ENCODE measurements at regions not wholly inside any gene's neighbourhood (a gene's known extent, or its start where the extent isn't known, plus 50 kb on each side); places are given as distances from the start of the nearest gene placed in this dataset.

DNA sequence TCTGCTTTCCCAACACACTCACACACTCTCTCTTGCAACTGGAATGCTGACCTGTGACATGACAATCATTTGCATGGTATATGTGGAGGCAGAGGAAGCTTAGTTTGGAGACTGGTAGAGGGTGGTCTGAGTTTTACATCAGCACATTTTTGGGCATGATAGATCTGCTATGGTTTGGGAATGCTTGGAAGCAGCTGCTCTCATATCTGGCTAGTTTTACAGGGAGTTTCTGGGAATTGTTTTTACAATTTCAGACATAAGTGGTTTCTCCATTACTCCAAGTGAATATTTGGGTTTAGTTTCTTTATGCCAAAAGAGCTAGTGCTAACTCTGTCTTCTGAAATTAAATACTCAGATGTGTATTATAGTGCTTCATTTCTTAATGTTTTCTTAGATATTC lies 977.6 kb downstream of the SUCLG1 start:
- TF ChIP-seq, protein P1, sequence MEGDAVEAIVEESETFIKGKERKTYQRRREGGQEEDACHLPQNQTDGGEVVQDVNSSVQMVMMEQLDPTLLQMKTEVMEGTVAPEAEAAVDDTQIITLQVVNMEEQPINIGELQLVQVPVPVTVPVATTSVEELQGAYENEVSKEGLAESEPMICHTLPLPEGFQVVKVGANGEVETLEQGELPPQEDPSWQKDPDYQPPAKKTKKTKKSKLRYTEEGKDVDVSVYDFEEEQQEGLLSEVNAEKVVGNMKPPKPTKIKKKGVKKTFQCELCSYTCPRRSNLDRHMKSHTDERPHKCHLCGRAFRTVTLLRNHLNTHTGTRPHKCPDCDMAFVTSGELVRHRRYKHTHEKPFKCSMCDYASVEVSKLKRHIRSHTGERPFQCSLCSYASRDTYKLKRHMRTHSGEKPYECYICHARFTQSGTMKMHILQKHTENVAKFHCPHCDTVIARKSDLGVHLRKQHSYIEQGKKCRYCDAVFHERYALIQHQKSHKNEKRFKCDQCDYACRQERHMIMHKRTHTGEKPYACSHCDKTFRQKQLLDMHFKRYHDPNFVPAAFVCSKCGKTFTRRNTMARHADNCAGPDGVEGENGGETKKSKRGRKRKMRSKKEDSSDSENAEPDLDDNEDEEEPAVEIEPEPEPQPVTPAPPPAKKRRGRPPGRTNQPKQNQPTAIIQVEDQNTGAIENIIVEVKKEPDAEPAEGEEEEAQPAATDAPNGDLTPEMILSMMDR (IDR thresholded peaks at IDR 0.05): no peak
- TF ChIP-seq POLR2AphosphoS5 (IDR thresholded peaks at IDR 0.05; ENCODE audit: low read depth, low read length): no peak
- no peak for TF ChIP-seq SIN3A (IDR thresholded peaks at IDR 0.05; ENCODE audit: borderline replicate concordance, insufficient read depth, low read depth, low read length)

All from Panc1 (cell line).